ENCODE measurements at regions not wholly inside any gene's neighbourhood (a gene's known extent, or its start where the extent isn't known, plus 50 kb on each side); places are given as distances from the start of the nearest gene placed in this dataset.

- no peak for TF ChIP-seq CTCF (IDR thresholded peaks at IDR 0.05)
- Mint-ChIP-seq H3K27me3 (ENCODE audit: unreplicated experiment) (no peaks in the 10 kb centered on the region), H3K9me3 (ENCODE audit: unreplicated experiment) (peaks cover 8% of the 10 kb centered on the region), H3K27ac (ENCODE audit: unreplicated experiment) (no peak overlapping the region), H3K4me3 (ENCODE audit: unreplicated experiment) (no peak overlapping the region), H3K4me1 (ENCODE audit: unreplicated experiment) (no peaks in the 10 kb centered on the region), H3K36me3 (ENCODE audit: unreplicated experiment) (no peaks in the 10 kb centered on the region)
- DNase-seq (ENCODE audit: extremely low spot score, unreplicated experiment) = no peak
These were observed 258.3 kb downstream of the HAUS1 start for GRCh38 chr18:46362533-46362932.

DNA sequence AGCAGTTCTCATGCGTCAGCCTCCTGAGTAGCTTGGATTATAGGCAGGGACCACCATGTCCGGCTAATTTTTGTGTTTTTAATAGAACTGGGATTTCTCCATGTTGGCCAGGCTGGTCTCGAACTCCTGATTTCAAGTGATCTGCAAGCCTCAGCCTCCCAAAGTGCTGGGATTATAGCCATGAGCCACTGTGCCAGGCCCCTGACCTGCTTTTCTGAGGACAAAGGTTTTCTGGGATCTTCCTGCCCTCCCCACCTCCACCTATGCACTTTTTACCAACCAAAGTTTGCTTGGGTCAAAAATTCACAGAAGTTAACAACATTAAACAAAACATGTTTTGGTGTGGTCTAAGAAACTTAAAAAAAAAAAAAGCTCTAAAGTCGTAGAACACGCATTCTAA is 259.9 kb downstream of the HAUS1 start:
- Mint-ChIP-seq H3K36me3 (ENCODE audit: unreplicated experiment) (no peaks in the 10 kb centered on the region), H3K9me3 (ENCODE audit: unreplicated experiment) (peaks cover 6% of the 10 kb centered on the region), H3K4me1 (ENCODE audit: unreplicated experiment) (no peaks in the 10 kb centered on the region), H3K27me3 (ENCODE audit: unreplicated experiment) (peaks cover 2% of the 10 kb centered on the region), H3K4me3 (ENCODE audit: unreplicated experiment) (no peak overlapping the region), H3K27ac (ENCODE audit: unreplicated experiment) (no peak overlapping the region)
- no peak for TF ChIP-seq CTCF (IDR thresholded peaks at IDR 0.05)
- DNase-seq (ENCODE audit: extremely low spot score, unreplicated experiment) = no peak

- no peak for TF ChIP-seq CTCF (IDR thresholded peaks at IDR 0.05)
- no peak overlapping the region for H3K27ac Mint-ChIP-seq (ENCODE audit: unreplicated experiment)
- DNase-seq (ENCODE audit: extremely low spot score, unreplicated experiment) = no peak
- H3K36me3 Mint-ChIP-seq (ENCODE audit: unreplicated experiment) = no peaks in the 10 kb centered on the region
- no peaks in the 10 kb centered on the region for H3K9me3 Mint-ChIP-seq (ENCODE audit: unreplicated experiment)
- H3K27me3 Mint-ChIP-seq (ENCODE audit: unreplicated experiment) = peaks cover 5% of the 10 kb centered on the region
- no peak overlapping the region for H3K4me3 Mint-ChIP-seq (ENCODE audit: unreplicated experiment)
- no peaks in the 10 kb centered on the region for H3K4me1 Mint-ChIP-seq (ENCODE audit: unreplicated experiment)
These were observed 262.0 kb downstream of the HAUS1 start for GRCh38 chr18:46366201-46366600.

GRCh38 chr18:46366751-46367376 is 262.7 kb downstream of the HAUS1 start:
- no peak overlapping the region for H3K27ac Mint-ChIP-seq (ENCODE audit: unreplicated experiment)
- H3K4me1 Mint-ChIP-seq (ENCODE audit: unreplicated experiment) = no peaks in the 10 kb centered on the region
- no peak for TF ChIP-seq CTCF (IDR thresholded peaks at IDR 0.05)
- peaks cover 5% of the 10 kb centered on the region for H3K27me3 Mint-ChIP-seq (ENCODE audit: unreplicated experiment)
- H3K9me3 Mint-ChIP-seq (ENCODE audit: unreplicated experiment) = no peaks in the 10 kb centered on the region
- H3K36me3 Mint-ChIP-seq (ENCODE audit: unreplicated experiment) = no peaks in the 10 kb centered on the region
- DNase-seq (ENCODE audit: extremely low spot score, unreplicated experiment) = no peak
- no peak overlapping the region for H3K4me3 Mint-ChIP-seq (ENCODE audit: unreplicated experiment)

DNA sequence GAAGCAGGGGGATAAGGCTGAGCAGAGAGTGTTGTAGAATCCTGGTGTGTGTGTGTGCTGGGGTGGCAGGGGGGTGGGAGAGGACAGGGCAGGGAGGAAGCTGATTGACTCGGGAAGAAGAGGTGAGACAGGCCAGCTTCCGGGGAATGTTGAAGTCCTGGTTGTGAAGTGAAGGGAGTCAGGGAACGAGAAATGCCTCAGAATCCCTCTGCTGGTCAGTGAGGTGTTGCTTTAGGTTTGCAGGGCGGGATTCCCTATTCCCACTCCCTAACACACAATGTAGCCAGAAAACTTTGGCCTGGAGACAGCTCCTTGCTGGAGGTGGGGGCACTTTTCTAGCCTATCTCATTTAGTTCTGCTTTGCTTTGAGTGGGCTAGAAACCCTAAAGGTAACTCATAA is 265.1 kb downstream of the HAUS1 start:
- Mint-ChIP-seq H3K27ac (ENCODE audit: unreplicated experiment) (no peak overlapping the region), H3K36me3 (ENCODE audit: unreplicated experiment) (no peaks in the 10 kb centered on the region), H3K27me3 (ENCODE audit: unreplicated experiment) (peaks cover 7% of the 10 kb centered on the region), H3K4me1 (ENCODE audit: unreplicated experiment) (peaks cover 1% of the 10 kb centered on the region), H3K9me3 (ENCODE audit: unreplicated experiment) (no peaks in the 10 kb centered on the region), H3K4me3 (ENCODE audit: unreplicated experiment) (no peak overlapping the region)
- no peak for TF ChIP-seq CTCF (IDR thresholded peaks at IDR 0.05)
- no peak for DNase-seq (ENCODE audit: extremely low spot score, unreplicated experiment)

Data from osteocyte (in vitro differentiated cells).